HCT116 (cell line): ENCODE measurements at regions not wholly inside any gene's neighbourhood (a gene's known extent, or its start where the extent isn't known, plus 50 kb on each side); places are given as distances from the start of the nearest gene placed in this dataset.
"Not testable (repeated sequence)": the region's sequence is repeated elsewhere in the genome, so short reads cannot be mapped to it uniquely, and the experiment has no call there.

Experiments used
- ATAC-seq: fragments of 200-7000 bp; cut with Tn5 transposase; 2 replicates; pipeline ENCODE4 v1.9.1; 2020; ENCODE audit warnings: mild to moderate bottlenecking, moderate library complexity
- BruUV-seq: library from RNA; stranded (reverse); fragments of 400-500 nt; replicated peaks from 2 replicates; lab custom pipeline; 2021; lab: Mats Ljungman, UMichigan
- CTCF ChIA-PET: fragments of 300-600 bp; sonication (Branson Sonifier 250); formaldehyde crosslinking; loops from one replicate; lab custom pipeline; 2021; ENCODE audit warnings: antibody characterized with exemption; lab: Charles Lee
- POLR2A ChIA-PET: fragments of 300-600, 350-600 bp; sonication (Branson Sonifier 250); formaldehyde crosslinking; loops from one replicate; lab custom pipeline; 2021; ENCODE audit warnings: antibody characterized with exemption; lab: Charles Lee
- RAD21 ChIA-PET, 2 experiments: fragments of 300-600 bp; sonication (Branson Sonifier 250); formaldehyde crosslinking; loops; one replicate each; lab custom pipeline; 2023; ENCODE audit warnings: low total read pairs in 2 of 2; ENCODE audit not compliant: uncharacterized antibody in 2 of 2, unreplicated experiment in 2 of 2, low non-redundant PET in 1 of 2; lab: Charles Lee
- DNase-seq: peaks from one replicate; pipeline ENCODE4 v3.0.0-alpha.2; 2010; ENCODE audit warnings: low read depth, low spot score
- H2AFZ ChIP-seq: fragments of 200-600 bp; shearing (Covaris generic), sonication (generic); 2 replicates; pipeline ENCODE4 v1.6.1; 2017; ENCODE audit warnings: low read depth, mixed run types, mixed read lengths, antibody characterized with exemption, low read length; ENCODE audit not compliant: poor library complexity, severe bottlenecking
- H3K27ac ChIP-seq: 2 replicates; pipeline ENCODE4 v1.5.1; 2012; ENCODE audit warnings: low read depth, low read length
- H3K27me3 ChIP-seq: fragments of 200-600 bp; sonication (generic); 2 replicates; pipeline ENCODE4 v1.6.1; 2016; ENCODE audit warnings: mixed run types, low read length, mixed read lengths; ENCODE audit not compliant: insufficient read depth
- H3K36me3 ChIP-seq, 2 experiments: fragments of 200-500 bp in 1 of 2; fragments of 200-600 bp in 1 of 2; sonication (Bioruptor generic) in 1 of 2; sonication (generic) in 1 of 2; 2 replicates each; pipeline versions ENCODE4 v1.5.1 to v1.6.1; 2014 to 2016; ENCODE audit warnings: low read length in 2 of 2, inconsistent platforms in 1 of 2, mixed read lengths in 1 of 2, mixed run types in 1 of 2; ENCODE audit not compliant: insufficient read depth in 2 of 2, control insufficient read depth in 1 of 2
- H3K4me1 ChIP-seq, 2 experiments: fragments of 200-600 bp in 1 of 2; sonication (generic) in 1 of 2; 2 replicates each; pipeline versions ENCODE4 v1.5.1 to v1.6.1; 2012 to 2017; ENCODE audit warnings: low read length in 2 of 2, inconsistent platforms in 1 of 2, mild to moderate bottlenecking in 1 of 2, mixed read lengths in 1 of 2, mixed run types in 1 of 2, moderate library complexity in 1 of 2; ENCODE audit not compliant: insufficient read depth in 2 of 2, control insufficient read depth in 1 of 2
- H3K4me2 ChIP-seq: fragments of 200-600 bp; sonication (generic); 2 replicates; pipeline ENCODE4 v1.6.1; 2017; ENCODE audit warnings: mixed run types, low read length, mixed read lengths
- H3K4me3 ChIP-seq, 2 experiments: fragments of 200-600 bp in 1 of 2; sonication (generic) in 1 of 2; replicated peaks in 1 of 2; 2 replicates each; pipeline ENCODE4 v1.5.1; 2011 to 2016; ENCODE audit warnings: low read length in 2 of 2, control low read depth in 1 of 2, low read depth in 1 of 2, mild to moderate bottlenecking in 1 of 2, mixed read lengths in 1 of 2, mixed run types in 1 of 2
- H3K79me2 ChIP-seq: fragments of 200-600 bp; sonication (generic); 2 replicates; pipeline ENCODE4 v1.6.1; 2017; ENCODE audit warnings: mild to moderate bottlenecking, mixed run types, low read length, moderate library complexity, mixed read lengths; ENCODE audit not compliant: insufficient read depth
- H3K9ac ChIP-seq: fragments of 200-600 bp; sonication (generic); 2 replicates; pipeline ENCODE4 v1.6.1; 2016; ENCODE audit warnings: low read length, mixed read lengths
- H3K9me2 ChIP-seq: fragments of 200-600 bp; sonication (generic), shearing (Covaris generic); 2 replicates; pipeline ENCODE4 v1.6.1; 2017; ENCODE audit warnings: mixed run types, mild to moderate bottlenecking, moderate library complexity; ENCODE audit not compliant: insufficient read depth
- H3K9me3 ChIP-seq, 2 experiments: fragments of 200-500 bp in 1 of 2; fragments of 200-600 bp in 1 of 2; sonication (Bioruptor generic) in 1 of 2; sonication (generic) in 1 of 2; 2 replicates each; pipeline ENCODE4 v1.6.1; 2014 to 2017; ENCODE audit warnings: low read length in 2 of 2, mixed read lengths in 2 of 2, inconsistent platforms in 1 of 2, low read depth in 1 of 2, mild to moderate bottlenecking in 1 of 2, mixed run types in 1 of 2, moderate library complexity in 1 of 2; ENCODE audit not compliant: control insufficient read depth in 1 of 2, insufficient read depth in 1 of 2
- H4K20me1 ChIP-seq: fragments of 200-600 bp; sonication (generic), shearing (Covaris generic); 2 replicates; pipeline ENCODE4 v1.6.1; 2017; ENCODE audit warnings: mixed run types, mild to moderate bottlenecking, moderate library complexity; ENCODE audit not compliant: insufficient read depth
- EZH2 ChIP-seq: fragments of 200-600 bp; sonication (generic); IDR thresholded peaks from 2 replicates; pipeline ENCODE4 v1.6.1; 2017; ENCODE audit warnings: antibody characterized with exemption, mixed run types
- ZNF274 ChIP-seq: fragments of 200-500 bp; sonication (Bioruptor generic); IDR thresholded peaks from 2 replicates; pipeline ENCODE4 v1.6.1; 2014; ENCODE audit warnings: mild to moderate bottlenecking, low read depth, low read length, inconsistent platforms
- intact Hi-C: fragments of 100-400 bp; cut with micrococcal nuclease; formaldehyde crosslinking; loops from 2 replicates; pipeline ENCODE4 v1.10.0; 2022

DNA sequence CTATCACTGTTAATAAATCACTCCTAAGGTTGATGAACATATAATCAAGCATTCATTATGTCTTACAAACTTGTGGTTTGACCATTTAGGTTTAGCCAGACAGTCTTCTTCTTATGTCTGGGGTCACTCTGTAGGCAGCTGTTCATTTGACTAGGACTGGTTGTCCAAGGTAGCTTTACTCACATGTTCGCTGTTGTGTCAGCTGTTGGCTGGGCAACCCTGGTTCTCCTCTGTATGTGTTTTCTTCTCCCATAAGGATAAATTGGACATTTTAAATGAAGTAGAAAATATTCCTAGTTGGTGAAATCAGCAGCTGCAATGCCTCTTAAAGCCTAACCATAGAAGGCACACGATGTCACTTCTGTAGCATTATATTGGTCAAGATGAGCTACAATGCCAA is 635.1 kb downstream of the EPHA3 start:
- RAD21 ChIA-PET, result no interaction called here

DNA sequence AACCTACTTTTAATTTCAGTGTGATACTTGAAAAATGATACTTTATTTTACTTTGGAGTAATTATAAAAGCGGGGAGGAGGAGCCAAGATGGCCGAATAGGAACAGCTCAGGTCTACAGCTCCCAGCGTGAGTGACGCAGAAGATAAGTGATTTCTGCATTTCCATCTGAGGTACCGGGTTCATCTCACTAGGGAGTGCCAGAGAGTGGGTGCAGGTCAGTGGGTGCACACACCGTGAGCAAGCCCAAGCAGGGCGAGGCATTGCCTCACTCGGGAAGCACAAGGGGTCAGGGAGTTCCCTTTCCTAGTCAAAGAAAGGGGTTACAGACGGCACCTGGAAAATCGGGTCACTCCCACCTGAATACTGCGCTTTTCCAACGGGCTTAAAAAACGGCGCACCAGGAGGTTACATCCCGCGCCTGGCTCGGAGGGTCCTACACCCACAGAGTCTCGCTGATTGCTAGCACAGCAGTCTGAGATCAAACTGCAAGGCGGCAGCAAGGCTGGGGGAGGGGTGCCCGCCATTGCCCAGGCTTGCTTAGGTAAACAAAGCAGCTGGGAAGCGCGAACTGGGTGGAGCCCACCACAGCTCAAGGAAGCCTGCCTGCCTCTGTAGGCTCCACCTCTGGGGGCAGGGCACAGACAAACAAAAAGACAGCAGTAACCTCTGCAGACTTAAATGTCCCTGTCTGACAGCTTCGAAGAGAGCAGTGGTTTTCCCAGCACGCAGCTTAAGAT is 640.3 kb downstream of the EPHA3 start:
- H3K4me2 ChIP-seq, DNase-seq, H3K9ac ChIP-seq, POLR2A ChIA-PET, H3K79me2 ChIP-seq, H3K27ac ChIP-seq, H3K9me2 ChIP-seq, H3K9me3 ChIP-seq, H2AFZ ChIP-seq, BruUV-seq, CTCF ChIA-PET, H4K20me1 ChIP-seq, ATAC-seq, H3K4me1 ChIP-seq, H3K36me3 ChIP-seq, intact Hi-C loops, RAD21 ChIA-PET, H3K4me3 ChIP-seq, H3K27me3 ChIP-seq: not testable (repeated sequence)

More for the DNA sequence above, 635.1 kb downstream of the EPHA3 start:
- no peak for ATAC-seq
- no TSS peak for BruUV-seq
- H2AFZ ChIP-seq, result no peak overlapping the region
- H3K9me2 ChIP-seq, result no peaks in the 10 kb centered on the region
- peaks cover 0 to 6% of the 10 kb centered on the region in 2 experiments; a peak in 2 of 4 replicates for H3K9me3 ChIP-seq
- TF ChIP-seq EZH2, result no peak
- TF ChIP-seq ZNF274, result no peak
- H3K27me3 ChIP-seq, result no peaks in the 10 kb centered on the region
- no peak overlapping the region for H3K27ac ChIP-seq
- intact Hi-C loops, result no loop called here
- no peaks in the 10 kb centered on the region for H3K79me2 ChIP-seq
- H3K4me2 ChIP-seq, result no peak overlapping the region
- no peaks in the 10 kb centered on the region for H4K20me1 ChIP-seq
- H3K9ac ChIP-seq, result no peak overlapping the region
- no peak for DNase-seq
- ChIA-PET CTCF (no interaction called here), POLR2A (no interaction called here)
- no peaks in the 10 kb centered on the region for H3K4me1 ChIP-seq
- H3K36me3 ChIP-seq, result no peaks in the 10 kb centered on the region
- no peak overlapping the region for H3K4me3 ChIP-seq
